ENCODE measurements at regions not wholly inside any gene's neighbourhood (a gene's known extent, or its start where the extent isn't known, plus 50 kb on each side); places are given as distances from the start of the nearest gene placed in this dataset.

DNA sequence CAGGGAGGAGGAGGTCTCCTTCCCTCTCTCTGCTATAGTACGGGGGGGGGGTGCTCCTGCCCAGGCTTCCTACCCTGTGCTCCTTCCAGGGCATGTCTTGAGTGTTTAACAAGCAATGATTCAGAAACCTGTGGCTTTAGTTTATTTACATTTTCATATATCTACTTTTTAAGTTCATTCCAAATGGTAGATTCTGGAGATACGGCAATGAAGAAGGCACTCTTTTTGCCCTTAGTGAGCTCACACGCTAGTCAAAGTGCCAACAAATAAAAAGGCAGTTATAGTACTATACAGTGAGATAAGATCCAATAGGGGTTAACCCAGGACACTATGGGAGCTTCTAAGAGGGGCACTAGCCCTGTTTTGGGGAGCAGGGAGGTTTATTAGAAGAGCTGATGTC, 169.3 kb upstream of the CACNA1E start:
- DNase-seq (no peak), ATAC-seq (ENCODE audit: low read depth) (no peak)
- H2BK20ac ChIP-seq (ENCODE audit: low read depth, low read length), result no peak overlapping the region
- ChIA-PET CTCF (interaction anchor here (1.4 kb wide), 1 partner anchor 14 kb away, joined by 3 read pairs; no protein-coding TSS in a partner anchor), POLR2A (ENCODE audit: unreplicated experiment) (no interaction called here)
- no peak overlapping the region for H3K4ac ChIP-seq (ENCODE audit: low read depth, low read length)
- no peak overlapping the region for H3K18ac ChIP-seq (ENCODE audit: low read depth, low read length)
- no peak overlapping the region for H3K9ac ChIP-seq (ENCODE audit: low read depth, low read length)
- no peak overlapping the region for H2BK5ac ChIP-seq (ENCODE audit: low read depth, low read length, poor library complexity, severe bottlenecking)
- no TSS peak for BruUV-seq (replicated peaks)
- no peaks in the 10 kb centered on the region for H3K79me1 ChIP-seq (ENCODE audit: low read depth in 1 of 2, low read length in 2 of 2)
- intact Hi-C loops (cut with micrococcal nuclease) (no loop called here), in situ Hi-C loops (cut with MboI; ENCODE audit: low sequenced_read_pairs) (no loop called here), dilution Hi-C loops (cut with HindIII; ENCODE audit: low sequenced_read_pairs, unreplicated experiment) (no loop called here)
- H3K4me1 ChIP-seq (ENCODE audit: control insufficient read depth, insufficient read depth, low read length), result no peaks in the 10 kb centered on the region
- no peak overlapping the region for H3K4me3 ChIP-seq (ENCODE audit: insufficient read depth, low read depth, low read length)
- H3K27me3 ChIP-seq (ENCODE audit: control insufficient read depth, insufficient read depth, low read length), result peaks cover 33% of the 10 kb centered on the region
- H4K20me1 ChIP-seq (ENCODE audit: insufficient read depth, low read length), result no peaks in the 10 kb centered on the region
- no peak overlapping the region for H4K8ac ChIP-seq (ENCODE audit: low read depth in 2 of 2, low read length in 2 of 2)
- H2AK9ac ChIP-seq (replicated peaks; ENCODE audit: low read depth, low read length, poor library complexity), result no peak overlapping the region
- H3K27ac ChIP-seq (ENCODE audit: insufficient read depth, low read length), result no peak overlapping the region
- TF ChIP-seq CEBPB (IDR thresholded peaks at IDR 0.05; ENCODE audit: low read depth, low read length) (no peak), POLR2A (IDR thresholded peaks at IDR 0.05; ENCODE audit: low read depth, low read length) (no peak), CHD1 (IDR thresholded peaks at IDR 0.05; ENCODE audit: low read depth, low read length) (no peak), RFX5 (IDR thresholded peaks at IDR 0.05; ENCODE audit: low read depth, low read length) (no peak), MAFK (IDR thresholded peaks at IDR 0.05; ENCODE audit: low read depth, low read length) (no peak), RCOR1 (IDR thresholded peaks at IDR 0.05; ENCODE audit: insufficient replicate concordance, low read length) (no peak), FOS (IDR thresholded peaks at IDR 0.05; ENCODE audit: low read depth, low read length) (no peak), MXI1 (IDR thresholded peaks at IDR 0.05; ENCODE audit: borderline replicate concordance, low read depth, low read length) (no peak), NFE2L2 (IDR thresholded peaks at IDR 0.05; ENCODE audit: low read depth, low read length) (no peak)
- TF ChIP-seq, protein P1, sequence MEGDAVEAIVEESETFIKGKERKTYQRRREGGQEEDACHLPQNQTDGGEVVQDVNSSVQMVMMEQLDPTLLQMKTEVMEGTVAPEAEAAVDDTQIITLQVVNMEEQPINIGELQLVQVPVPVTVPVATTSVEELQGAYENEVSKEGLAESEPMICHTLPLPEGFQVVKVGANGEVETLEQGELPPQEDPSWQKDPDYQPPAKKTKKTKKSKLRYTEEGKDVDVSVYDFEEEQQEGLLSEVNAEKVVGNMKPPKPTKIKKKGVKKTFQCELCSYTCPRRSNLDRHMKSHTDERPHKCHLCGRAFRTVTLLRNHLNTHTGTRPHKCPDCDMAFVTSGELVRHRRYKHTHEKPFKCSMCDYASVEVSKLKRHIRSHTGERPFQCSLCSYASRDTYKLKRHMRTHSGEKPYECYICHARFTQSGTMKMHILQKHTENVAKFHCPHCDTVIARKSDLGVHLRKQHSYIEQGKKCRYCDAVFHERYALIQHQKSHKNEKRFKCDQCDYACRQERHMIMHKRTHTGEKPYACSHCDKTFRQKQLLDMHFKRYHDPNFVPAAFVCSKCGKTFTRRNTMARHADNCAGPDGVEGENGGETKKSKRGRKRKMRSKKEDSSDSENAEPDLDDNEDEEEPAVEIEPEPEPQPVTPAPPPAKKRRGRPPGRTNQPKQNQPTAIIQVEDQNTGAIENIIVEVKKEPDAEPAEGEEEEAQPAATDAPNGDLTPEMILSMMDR (conservative IDR thresholded peaks at IDR 0.05; ENCODE audit: low read depth, low read length), result no peak
- TF ChIP-seq, protein P2, sequence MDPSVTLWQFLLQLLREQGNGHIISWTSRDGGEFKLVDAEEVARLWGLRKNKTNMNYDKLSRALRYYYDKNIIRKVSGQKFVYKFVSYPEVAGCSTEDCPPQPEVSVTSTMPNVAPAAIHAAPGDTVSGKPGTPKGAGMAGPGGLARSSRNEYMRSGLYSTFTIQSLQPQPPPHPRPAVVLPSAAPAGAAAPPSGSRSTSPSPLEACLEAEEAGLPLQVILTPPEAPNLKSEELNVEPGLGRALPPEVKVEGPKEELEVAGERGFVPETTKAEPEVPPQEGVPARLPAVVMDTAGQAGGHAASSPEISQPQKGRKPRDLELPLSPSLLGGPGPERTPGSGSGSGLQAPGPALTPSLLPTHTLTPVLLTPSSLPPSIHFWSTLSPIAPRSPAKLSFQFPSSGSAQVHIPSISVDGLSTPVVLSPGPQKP (IDR thresholded peaks at IDR 0.05; ENCODE audit: borderline replicate concordance, low read depth, low read length), result no peak
- H3K56ac ChIP-seq (ENCODE audit: extremely low read depth, insufficient read depth, low read length), result no peak overlapping the region
- H4K91ac ChIP-seq (ENCODE audit: insufficient read depth, low read depth, low read length), result no peak overlapping the region
- H2BK15ac ChIP-seq (ENCODE audit: low read depth, low read length), result no peak overlapping the region
- no peaks in the 10 kb centered on the region for H3K36me3 ChIP-seq (ENCODE audit: control insufficient read depth, insufficient read depth, low read length)
- no CpG with 5 or more reads among the region's 3 CpGs for WGBS, 2 experiments (ENCODE audit: extremely low coverage in 2 of 2, insufficient read length in 1 of 2)
- no peak overlapping the region for H3K4me2 ChIP-seq (ENCODE audit: low read depth, low read length)
- no peaks in the 10 kb centered on the region for H3K9me3 ChIP-seq (ENCODE audit: control insufficient read depth, insufficient read depth, low read length)
- H3K23ac ChIP-seq (ENCODE audit: low read depth, low read length), result no peak overlapping the region
- no peak overlapping the region for H2AFZ ChIP-seq (replicated peaks; ENCODE audit: low read length, poor library complexity)
- no peaks in the 10 kb centered on the region for H3K9me1 ChIP-seq (ENCODE audit: insufficient read depth, low read length)
- H2AK5ac ChIP-seq (ENCODE audit: low read depth, low read length), result no peak overlapping the region
- H2BK120ac ChIP-seq (ENCODE audit: low read depth, low read length), result no peak overlapping the region
- H3K14ac ChIP-seq (replicated peaks; ENCODE audit: low read depth, low read length), result no peak overlapping the region
- H4K5ac ChIP-seq (ENCODE audit: low read depth, low read length), result no peak overlapping the region

Data from IMR-90 (cell line).